ENCODE measurements at regions not wholly inside any gene's neighbourhood (a gene's known extent, or its start where the extent isn't known, plus 50 kb on each side); places are given as distances from the start of the nearest gene placed in this dataset.

GRCh38 chr6:69570106-69570505 is 226.7 kb downstream of the LMBRD1 start:
- TF ChIP-seq CEBPB (IDR thresholded peaks at IDR 0.05) (no peak), ZBTB7A (IDR thresholded peaks at IDR 0.05; ENCODE audit: low read depth) (no peak), TAF1 (IDR thresholded peaks at IDR 0.05; ENCODE audit: low read depth) (no peak), REST (IDR thresholded peaks at IDR 0.05; ENCODE audit: low read depth) (no peak), TCF12 (IDR thresholded peaks at IDR 0.05; ENCODE audit: low read depth) (no peak), NFIC (IDR thresholded peaks at IDR 0.05) (no peak), USF1 (IDR thresholded peaks at IDR 0.05) (no peak), MAX (IDR thresholded peaks at IDR 0.05) (no peak), CREB1 (IDR thresholded peaks at IDR 0.05; ENCODE audit: low read depth) (no peak), RAD21 (IDR thresholded peaks at IDR 0.05; ENCODE audit: low read depth) (no peak), EGR1 (IDR thresholded peaks at IDR 0.05) (no peak)

GRCh38 chr6:69555088-69555638 is 241.6 kb downstream of the LMBRD1 start:
- TF ChIP-seq RAD21 (IDR thresholded peaks at IDR 0.05; ENCODE audit: low read depth), result no peak
- no peak for TF ChIP-seq FOXM1 (IDR thresholded peaks at IDR 0.05; ENCODE audit: borderline replicate concordance, low read depth)
- no peak for TF ChIP-seq USF1 (IDR thresholded peaks at IDR 0.05)
- no peak for TF ChIP-seq NFIC (IDR thresholded peaks at IDR 0.05)

GRCh38 chr6:69542494-69542893 is 254.3 kb downstream of the LMBRD1 start:
- TF ChIP-seq TEAD4 (IDR thresholded peaks at IDR 0.05) (no peak), CEBPB (IDR thresholded peaks at IDR 0.05) (no peak), TCF12 (IDR thresholded peaks at IDR 0.05; ENCODE audit: low read depth) (no peak), USF1 (IDR thresholded peaks at IDR 0.05) (no peak), CREB1 (IDR thresholded peaks at IDR 0.05; ENCODE audit: low read depth) (no peak), TAF1 (IDR thresholded peaks at IDR 0.05; ENCODE audit: low read depth) (no peak), YY1 (IDR thresholded peaks at IDR 0.05; ENCODE audit: low read depth) (no peak), ZBTB7A (IDR thresholded peaks at IDR 0.05; ENCODE audit: low read depth) (no peak), MAX (IDR thresholded peaks at IDR 0.05) (no peak), FOXM1 (IDR thresholded peaks at IDR 0.05; ENCODE audit: borderline replicate concordance, low read depth) (no peak), EP300 (IDR thresholded peaks at IDR 0.05; ENCODE audit: borderline replicate concordance) (no peak), EGR1 (IDR thresholded peaks at IDR 0.05) (no peak), NFIC (IDR thresholded peaks at IDR 0.05) (no peak), REST (IDR thresholded peaks at IDR 0.05; ENCODE audit: low read depth) (no peak), RAD21 (IDR thresholded peaks at IDR 0.05; ENCODE audit: low read depth) (no peak)

- TF ChIP-seq FOXM1 (IDR thresholded peaks at IDR 0.05; ENCODE audit: borderline replicate concordance, low read depth), result no peak
- no peak for TF ChIP-seq EP300 (IDR thresholded peaks at IDR 0.05; ENCODE audit: borderline replicate concordance)
- no peak for TF ChIP-seq USF1 (IDR thresholded peaks at IDR 0.05)
- TF ChIP-seq EGR1 (IDR thresholded peaks at IDR 0.05), result no peak
- no peak for TF ChIP-seq YY1 (IDR thresholded peaks at IDR 0.05; ENCODE audit: low read depth)
- TF ChIP-seq TEAD4 (IDR thresholded peaks at IDR 0.05), result no peak
- TF ChIP-seq TCF12 (IDR thresholded peaks at IDR 0.05; ENCODE audit: low read depth), result no peak
- no peak for TF ChIP-seq NFIC (IDR thresholded peaks at IDR 0.05)
Measured at GRCh38 chr6:69527921-69528476, 268.8 kb downstream of the LMBRD1 start.

- TF ChIP-seq EP300 (IDR thresholded peaks at IDR 0.05; ENCODE audit: borderline replicate concordance) (no peak), EGR1 (IDR thresholded peaks at IDR 0.05) (no peak), TEAD4 (IDR thresholded peaks at IDR 0.05) (no peak)
Measured at GRCh38 chr6:69494595-69494994, 302.2 kb downstream of the LMBRD1 start.
